ENCODE measurements at regions not wholly inside any gene's neighbourhood (a gene's known extent, or its start where the extent isn't known, plus 50 kb on each side); places are given as distances from the start of the nearest gene placed in this dataset.

GRCh38 chr14:65231286-65231980, 129.1 kb upstream of the MAX start:
- TF ChIP-seq REST (IDR thresholded peaks at IDR 0.05; ENCODE audit: insufficient read depth in 1 of 2, low read depth in 2 of 2, low read length in 2 of 2) (no peak), FOXP2 (optimal IDR thresholded peaks at IDR 0.05; ENCODE audit: borderline replicate concordance, extremely low read depth, extremely low read length, insufficient read depth) (no peak), SIN3A (IDR thresholded peaks at IDR 0.05; ENCODE audit: borderline replicate concordance, insufficient read depth, low read length) (no peak), POLR2AphosphoS5 (IDR thresholded peaks at IDR 0.05; ENCODE audit: low read depth, low read length) (no peak), TAF1 (IDR thresholded peaks at IDR 0.05; ENCODE audit: borderline replicate concordance, insufficient read depth, low read length) (no peak)

- TF ChIP-seq REST (IDR thresholded peaks at IDR 0.05; ENCODE audit: insufficient read depth in 1 of 2, low read depth in 2 of 2, low read length in 2 of 2) (no peak), FOXP2 (optimal IDR thresholded peaks at IDR 0.05; ENCODE audit: borderline replicate concordance, extremely low read depth, extremely low read length, insufficient read depth) (no peak)
Measured at GRCh38 chr14:65234752-65235361, 132.5 kb upstream of the MAX start.

- TF ChIP-seq POLR2AphosphoS5 (IDR thresholded peaks at IDR 0.05; ENCODE audit: low read depth, low read length) (no peak), FOXP2 (optimal IDR thresholded peaks at IDR 0.05; ENCODE audit: borderline replicate concordance, extremely low read depth, extremely low read length, insufficient read depth) (no peak), REST (IDR thresholded peaks at IDR 0.05; ENCODE audit: insufficient read depth in 1 of 2, low read depth in 2 of 2, low read length in 2 of 2) (no peak), TAF1 (IDR thresholded peaks at IDR 0.05; ENCODE audit: borderline replicate concordance, insufficient read depth, low read length) (no peak), SIN3A (IDR thresholded peaks at IDR 0.05; ENCODE audit: borderline replicate concordance, insufficient read depth, low read length) (no peak)
Measured at GRCh38 chr14:65237023-65237814, 134.9 kb upstream of the MAX start.

GRCh38 chr14:65237941-65238340, 135.6 kb upstream of the MAX start:
- TF ChIP-seq SIN3A (IDR thresholded peaks at IDR 0.05; ENCODE audit: borderline replicate concordance, insufficient read depth, low read length) (no peak), REST (IDR thresholded peaks at IDR 0.05; ENCODE audit: insufficient read depth in 1 of 2, low read depth in 2 of 2, low read length in 2 of 2) (no peak), TAF1 (IDR thresholded peaks at IDR 0.05; ENCODE audit: borderline replicate concordance, insufficient read depth, low read length) (no peak), POLR2AphosphoS5 (IDR thresholded peaks at IDR 0.05; ENCODE audit: low read depth, low read length) (no peak), FOXP2 (optimal IDR thresholded peaks at IDR 0.05; ENCODE audit: borderline replicate concordance, extremely low read depth, extremely low read length, insufficient read depth) (no peak)
